RWPE1 (cell line): ENCODE measurements at regions not wholly inside any gene's neighbourhood (a gene's known extent, or its start where the extent isn't known, plus 50 kb on each side); places are given as distances from the start of the nearest gene placed in this dataset.

Experiments used
- CTCF ChIA-PET: fragments of 350-600 bp; sonication (Branson Sonifier 250); formaldehyde crosslinking; extraction: SDS; loops from one replicate; lab custom pipeline; 2021; lab: Yijun Ruan, JAX
- POLR2A ChIA-PET: fragments of 400-600 bp; formaldehyde crosslinking; extraction: SDS; loops from one replicate; lab custom pipeline; 2020; ENCODE audit warnings: antibody characterized with exemption; ENCODE audit not compliant: low non-redundant PET; lab: Yijun Ruan, JAX
- DNase-seq: peaks from one replicate; pipeline ENCODE4 v3.0.0; 2012; ENCODE audit warnings: low spot score
- H3K27ac ChIP-seq: fragments of 450-650 bp; 2 replicates; pipeline ENCODE4 v1.5.1; 2017
- TF ChIP-seq, protein P1 (sequence below): fragments of 450-650 bp; conservative IDR thresholded peaks from 2 replicates; pipeline ENCODE4 v1.5.1; 2017; ENCODE audit warnings: low read depth, mild to moderate bottlenecking

DNA sequence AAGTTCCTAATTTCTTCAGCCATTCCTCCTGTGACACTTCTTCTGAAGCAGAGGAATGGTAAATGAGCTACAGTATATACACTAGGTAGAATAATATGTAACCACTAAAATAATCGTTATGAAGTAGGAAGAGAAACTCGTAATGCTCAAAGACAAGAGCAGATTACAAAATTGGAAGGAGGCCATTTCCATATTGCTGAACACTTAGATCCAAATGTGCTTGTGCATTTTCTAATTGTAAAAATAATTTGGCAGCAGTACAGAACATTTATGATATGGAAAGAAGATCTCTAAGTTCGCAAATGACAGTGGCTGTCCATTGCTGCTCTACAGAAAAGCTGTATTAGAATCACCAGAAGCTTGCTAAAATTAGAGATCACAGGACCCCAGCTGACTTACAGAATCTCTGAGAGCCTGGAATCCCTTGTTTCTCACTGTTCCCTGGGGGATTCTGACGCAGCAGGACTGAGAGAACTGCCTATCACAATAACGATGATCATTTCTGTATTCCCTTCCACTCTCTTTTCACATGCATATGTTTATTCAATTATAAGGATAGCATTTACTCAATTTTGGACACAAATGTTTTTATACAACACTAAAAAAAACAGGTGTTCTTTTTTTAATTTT lies 242.1 kb downstream of the OMA1 start:
- CTCF ChIA-PET, result no interaction called here
- DNase-seq, result no peak
- POLR2A ChIA-PET, result no interaction called here
- H3K27ac ChIP-seq, result no peak overlapping the region
- TF ChIP-seq, protein P1, sequence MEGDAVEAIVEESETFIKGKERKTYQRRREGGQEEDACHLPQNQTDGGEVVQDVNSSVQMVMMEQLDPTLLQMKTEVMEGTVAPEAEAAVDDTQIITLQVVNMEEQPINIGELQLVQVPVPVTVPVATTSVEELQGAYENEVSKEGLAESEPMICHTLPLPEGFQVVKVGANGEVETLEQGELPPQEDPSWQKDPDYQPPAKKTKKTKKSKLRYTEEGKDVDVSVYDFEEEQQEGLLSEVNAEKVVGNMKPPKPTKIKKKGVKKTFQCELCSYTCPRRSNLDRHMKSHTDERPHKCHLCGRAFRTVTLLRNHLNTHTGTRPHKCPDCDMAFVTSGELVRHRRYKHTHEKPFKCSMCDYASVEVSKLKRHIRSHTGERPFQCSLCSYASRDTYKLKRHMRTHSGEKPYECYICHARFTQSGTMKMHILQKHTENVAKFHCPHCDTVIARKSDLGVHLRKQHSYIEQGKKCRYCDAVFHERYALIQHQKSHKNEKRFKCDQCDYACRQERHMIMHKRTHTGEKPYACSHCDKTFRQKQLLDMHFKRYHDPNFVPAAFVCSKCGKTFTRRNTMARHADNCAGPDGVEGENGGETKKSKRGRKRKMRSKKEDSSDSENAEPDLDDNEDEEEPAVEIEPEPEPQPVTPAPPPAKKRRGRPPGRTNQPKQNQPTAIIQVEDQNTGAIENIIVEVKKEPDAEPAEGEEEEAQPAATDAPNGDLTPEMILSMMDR, result no peak

DNA sequence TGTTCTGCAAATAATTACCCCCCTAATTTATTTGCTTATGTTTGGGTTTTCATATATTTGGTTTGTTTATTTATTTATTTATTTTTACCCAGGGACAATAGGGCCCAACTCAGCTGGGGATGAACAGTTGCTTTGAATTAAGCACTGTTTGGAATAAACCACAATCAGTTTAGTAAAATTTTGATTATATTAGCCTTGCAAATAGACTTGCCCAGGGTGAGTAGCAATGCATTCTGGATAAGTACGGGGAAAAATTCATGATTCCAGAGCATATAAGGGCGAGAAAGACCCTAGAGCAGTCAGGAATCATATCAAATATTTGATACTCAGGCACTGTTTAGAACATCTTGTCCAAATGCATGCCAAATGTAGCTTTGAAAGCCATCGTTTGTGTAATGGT lies 242.7 kb downstream of the OMA1 start:
- CTCF ChIA-PET, result no interaction called here
- no peak for DNase-seq
- TF ChIP-seq, protein P1, result no peak
- POLR2A ChIA-PET, result no interaction called here
- H3K27ac ChIP-seq, result no peak overlapping the region

- DNase-seq, result no peak
- CTCF ChIA-PET, result no interaction called here
- no peak overlapping the region for H3K27ac ChIP-seq
- TF ChIP-seq, protein P1, result no peak
- POLR2A ChIA-PET, result no interaction called here
Measured at GRCh38 chr1:58293388-58293787, 253.1 kb downstream of the OMA1 start.

DNA sequence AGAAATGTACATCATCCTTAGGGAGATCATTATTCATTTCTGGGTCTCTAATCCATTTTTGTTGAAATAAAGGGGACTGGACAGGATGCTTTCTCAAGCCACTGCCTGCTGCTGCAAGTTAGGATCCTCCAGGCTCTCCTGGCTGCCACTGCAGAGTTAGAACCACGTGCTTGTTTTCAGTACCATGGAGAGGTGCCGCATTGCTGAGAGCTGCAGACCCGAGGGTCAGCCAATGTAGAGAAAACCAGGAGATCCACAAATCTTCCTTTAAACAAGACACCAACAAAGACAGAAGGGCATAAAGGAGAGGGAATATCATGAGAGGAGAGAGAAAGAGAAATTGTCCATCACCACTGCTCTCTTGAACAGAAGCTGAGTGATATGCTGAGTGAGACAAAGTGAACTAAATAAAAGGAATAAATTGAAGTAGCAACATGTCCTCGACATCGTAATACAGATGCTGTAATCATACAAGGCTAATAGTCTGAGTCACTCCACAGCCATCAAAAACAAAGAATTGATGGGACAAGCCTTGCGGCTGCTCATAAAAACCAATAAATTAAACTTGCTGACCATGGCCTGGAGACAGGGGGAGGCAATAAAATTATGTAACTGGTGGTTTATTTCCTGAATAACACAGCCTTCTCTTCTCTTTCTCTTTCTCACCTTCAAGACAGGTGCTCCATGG lies 255.7 kb downstream of the OMA1 start:
- DNase-seq, result peak; percentile 11
- no peak overlapping the region for H3K27ac ChIP-seq
- ChIA-PET CTCF (interaction anchor here (1.0 kb wide), 1 partner anchor 1458 kb away, joined by 3 read pairs; no protein-coding TSS in a partner anchor), POLR2A (no interaction called here)
- TF ChIP-seq, protein P1, result no peak

GRCh38 chr1:58288624-58289142 lies 257.8 kb downstream of the OMA1 start:
- CTCF ChIA-PET, result no interaction called here
- H3K27ac ChIP-seq, result no peak overlapping the region
- POLR2A ChIA-PET, result no interaction called here

DNA sequence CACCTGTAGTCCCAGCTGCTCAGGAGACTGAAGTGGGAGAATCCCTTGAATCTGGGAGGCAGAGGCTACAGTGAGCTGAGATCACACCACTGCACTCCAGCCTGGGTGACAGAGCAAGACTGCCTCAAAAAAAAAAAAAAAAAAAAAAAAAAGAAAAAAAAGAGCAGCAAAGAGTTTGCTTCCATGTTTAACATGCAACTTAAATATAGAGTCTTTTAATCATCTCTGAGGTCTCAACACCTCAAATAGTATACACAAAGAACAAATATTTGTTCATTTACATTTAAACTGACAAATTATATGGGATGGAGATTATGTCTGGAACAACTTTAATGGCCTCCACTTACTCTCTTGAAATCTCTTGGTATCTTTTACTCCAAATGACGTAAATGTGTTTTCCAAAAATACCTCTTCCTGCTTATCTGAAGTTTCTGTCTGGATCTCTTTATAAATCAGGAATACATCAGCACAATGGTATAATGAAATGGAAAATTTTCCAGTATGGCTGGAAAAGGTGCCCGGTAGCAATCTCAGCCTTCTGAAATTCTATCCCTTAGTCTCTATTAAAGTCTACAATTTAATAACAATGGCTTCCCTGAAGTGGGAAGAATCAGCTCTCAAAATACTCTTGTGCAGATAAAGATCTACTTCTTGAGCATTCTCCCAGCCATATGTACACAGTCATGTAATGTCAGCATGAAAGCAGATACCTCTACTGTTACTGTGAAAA lies 258.5 kb downstream of the OMA1 start:
- no peak overlapping the region for H3K27ac ChIP-seq
- TF ChIP-seq, protein P1, result no peak
- ChIA-PET CTCF (no interaction called here), POLR2A (no interaction called here)
- no peak for DNase-seq

More at GRCh38 chr1:58288624-58289142, 257.8 kb downstream of the OMA1 start:
- DNase-seq, result no peak
- TF ChIP-seq, protein P1, result no peak
